Stomach smooth muscle (tissue), 2 donors: ENCODE measurements at regions not wholly inside any gene's neighbourhood (a gene's known extent, or its start where the extent isn't known, plus 50 kb on each side); places are given as distances from the start of the nearest gene placed in this dataset.

ENCODE experiments used
- H3K27ac ChIP-seq: one replicate; pipeline ENCODE4 v1.7.0; 2013; ENCODE audit warnings: mild to moderate bottlenecking, low read length, inconsistent platforms
- H3K27me3 ChIP-seq, 2 donors: one replicate each; pipeline ENCODE4 v1.7.0; 2013; ENCODE audit warnings: low read length in 2 of 2; ENCODE audit not compliant: insufficient read depth in 2 of 2, control insufficient read depth in 1 of 2
- H3K36me3 ChIP-seq, 2 donors: one replicate each; pipeline ENCODE4 v1.7.0; 2013; ENCODE audit warnings: low read length in 2 of 2; ENCODE audit not compliant: control insufficient read depth in 2 of 2, insufficient read depth in 2 of 2
- H3K4me1 ChIP-seq: one replicate; pipeline ENCODE4 v1.7.0; 2013; ENCODE audit warnings: low read length; ENCODE audit not compliant: control insufficient read depth, insufficient read depth
- H3K4me3 ChIP-seq, 2 donors: one replicate each; pipeline ENCODE4 v1.7.0; 2013; ENCODE audit warnings: low read length in 2 of 2
- H3K9ac ChIP-seq, 2 donors: one replicate each; pipeline ENCODE4 v1.7.0; 2013; ENCODE audit warnings: low read length in 2 of 2, mild to moderate bottlenecking in 1 of 2
- H3K9me3 ChIP-seq, 2 donors: one replicate each; pipeline ENCODE4 v1.7.0; 2013; ENCODE audit warnings: low read length in 2 of 2; ENCODE audit not compliant: control insufficient read depth in 2 of 2
- donor health status: healthy.
- donor health status: Pancreatic carcinoma.

DNA sequence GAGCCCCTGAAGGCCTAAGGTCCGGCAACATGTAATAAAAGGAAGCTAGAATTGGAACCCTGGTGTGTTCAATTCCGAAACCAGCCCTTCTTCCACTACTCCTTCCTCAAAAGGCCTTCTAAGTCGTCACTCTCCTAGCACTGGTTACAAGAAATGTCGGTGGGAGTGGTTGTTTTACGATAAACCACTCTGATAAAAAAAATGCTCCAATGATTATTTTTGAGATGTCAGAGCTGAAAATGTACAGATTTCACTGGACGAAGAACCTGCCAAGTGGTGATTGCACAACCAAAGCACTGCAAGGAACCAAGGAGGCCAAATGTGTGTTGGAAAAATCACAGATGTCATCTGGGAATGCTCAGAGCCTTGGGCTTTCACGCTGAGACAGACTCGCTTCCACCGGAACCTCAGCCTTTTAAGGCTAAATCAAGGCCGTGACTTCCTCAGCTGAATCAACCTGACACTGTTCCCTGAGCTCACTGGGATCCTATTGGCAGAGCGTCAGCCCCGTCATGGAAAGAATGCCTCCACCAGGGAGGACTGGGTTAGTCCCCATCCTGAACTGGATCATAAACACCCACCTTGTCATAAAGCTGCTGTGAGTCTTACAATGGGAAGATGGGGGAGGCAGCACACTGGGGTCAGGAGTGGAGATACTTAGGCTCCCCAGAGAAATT lies 108.1 kb upstream of the THBS1 start:
- no peaks in the 10 kb centered on the region for H3K9me3 ChIP-seq
- no peaks in the 10 kb centered on the region for H3K36me3 ChIP-seq
- peaks cover 26% of the 10 kb centered on the region for H3K4me1 ChIP-seq
- peak overlapping the region; percentile 98 for H3K27ac ChIP-seq
- no peaks in the 10 kb centered on the region for H3K27me3 ChIP-seq
- peak overlapping the region in 1 of 2 donors; percentile 44 for H3K4me3 ChIP-seq
- peak overlapping the region; percentile 71 to 73 for H3K9ac ChIP-seq

DNA sequence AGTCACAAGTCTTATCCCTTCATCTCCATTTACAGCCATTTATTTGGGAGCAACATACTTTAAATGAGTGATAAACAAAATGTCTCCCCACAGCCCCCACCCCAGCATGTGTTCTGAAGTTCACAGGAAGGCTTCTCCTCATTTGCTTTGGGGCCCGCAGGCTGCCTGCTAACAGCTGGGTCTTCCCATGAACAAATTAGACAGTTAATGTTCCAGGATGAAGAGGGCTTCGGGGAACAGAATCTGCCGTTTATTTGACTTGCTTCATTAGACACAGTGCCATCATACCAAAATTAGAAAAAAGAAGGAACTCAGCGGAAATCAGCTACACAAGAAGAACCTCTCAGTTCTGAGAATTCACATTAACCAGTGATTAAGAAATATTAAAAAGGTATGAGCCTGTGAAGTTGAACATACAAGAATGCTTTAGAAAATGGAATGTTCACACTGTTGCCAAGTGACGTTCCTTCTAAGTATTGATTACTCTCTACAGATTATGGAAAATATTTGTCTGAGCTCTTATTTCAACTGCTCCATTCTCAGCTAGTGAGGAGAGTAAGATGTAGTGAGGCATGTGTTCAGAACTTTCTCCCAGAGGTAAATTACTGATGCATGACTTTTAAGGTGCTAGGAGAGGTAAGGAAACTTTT lies 107.5 kb upstream of the THBS1 start:
- H3K4me3 ChIP-seq, result peak overlapping the region; percentile 15 to 44
- H3K4me1 ChIP-seq, result peaks cover 26% of the 10 kb centered on the region
- H3K27ac ChIP-seq, result peak overlapping the region; percentile 98
- H3K36me3 ChIP-seq, result no peaks in the 10 kb centered on the region
- peak overlapping the region; percentile 68 to 71 for H3K9ac ChIP-seq
- H3K9me3 ChIP-seq, result no peaks in the 10 kb centered on the region
- H3K27me3 ChIP-seq, result no peaks in the 10 kb centered on the region

GRCh38 chr15:39474657-39475056 lies 106.2 kb upstream of the THBS1 start:
- no peak overlapping the region for H3K9ac ChIP-seq
- H3K27ac ChIP-seq, result peak overlapping the region; percentile 98
- H3K27me3 ChIP-seq, result no peaks in the 10 kb centered on the region
- peaks cover 24% of the 10 kb centered on the region for H3K4me1 ChIP-seq
- H3K4me3 ChIP-seq, result no peak overlapping the region
- H3K36me3 ChIP-seq, result no peaks in the 10 kb centered on the region
- no peaks in the 10 kb centered on the region for H3K9me3 ChIP-seq

GRCh38 chr15:39478996-39479395 lies 101.9 kb upstream of the THBS1 start:
- Histone ChIP-seq H3K9ac (no peak overlapping the region), H3K27me3 (no peaks in the 10 kb centered on the region), H3K36me3 (no peaks in the 10 kb centered on the region), H3K27ac (no peak overlapping the region), H3K9me3 (no peaks in the 10 kb centered on the region), H3K4me1 (peaks cover 6% of the 10 kb centered on the region), H3K4me3 (no peak overlapping the region)

GRCh38 chr15:39479911-39480310 lies 101.0 kb upstream of the THBS1 start:
- H3K27ac ChIP-seq, result no peak overlapping the region
- H3K27me3 ChIP-seq, result no peaks in the 10 kb centered on the region
- no peaks in the 10 kb centered on the region for H3K4me1 ChIP-seq
- no peak overlapping the region for H3K4me3 ChIP-seq
- H3K9me3 ChIP-seq, result no peaks in the 10 kb centered on the region
- H3K36me3 ChIP-seq, result no peaks in the 10 kb centered on the region
- no peak overlapping the region for H3K9ac ChIP-seq

- Histone ChIP-seq H3K27ac (no peak overlapping the region), H3K9me3 (no peaks in the 10 kb centered on the region), H3K4me1 (peaks cover 13% of the 10 kb centered on the region), H3K4me3 (no peak overlapping the region), H3K36me3 (no peaks in the 10 kb centered on the region), H3K27me3 (no peaks in the 10 kb centered on the region), H3K9ac (no peak overlapping the region)
Measured at GRCh38 chr15:39482459-39482858, 98.4 kb upstream of the THBS1 start.

GRCh38 chr15:39486621-39487457 lies 94.0 kb upstream of the THBS1 start:
- no peak overlapping the region for H3K4me3 ChIP-seq
- H3K9me3 ChIP-seq, result no peaks in the 10 kb centered on the region
- H3K9ac ChIP-seq, result no peak overlapping the region
- H3K27ac ChIP-seq, result peak overlapping the region; percentile 84
- H3K27me3 ChIP-seq, result no peaks in the 10 kb centered on the region
- peaks cover 43% of the 10 kb centered on the region for H3K4me1 ChIP-seq
- H3K36me3 ChIP-seq, result no peaks in the 10 kb centered on the region

- Histone ChIP-seq H3K4me1 (peaks cover 43% of the 10 kb centered on the region), H3K36me3 (no peaks in the 10 kb centered on the region), H3K27ac (peak overlapping the region; percentile 84), H3K9me3 (no peaks in the 10 kb centered on the region), H3K9ac (peak overlapping the region in 1 of 2 donors; percentile 49), H3K4me3 (no peak overlapping the region), H3K27me3 (no peaks in the 10 kb centered on the region)
Measured at GRCh38 chr15:39487458-39487735, 93.5 kb upstream of the THBS1 start.

DNA sequence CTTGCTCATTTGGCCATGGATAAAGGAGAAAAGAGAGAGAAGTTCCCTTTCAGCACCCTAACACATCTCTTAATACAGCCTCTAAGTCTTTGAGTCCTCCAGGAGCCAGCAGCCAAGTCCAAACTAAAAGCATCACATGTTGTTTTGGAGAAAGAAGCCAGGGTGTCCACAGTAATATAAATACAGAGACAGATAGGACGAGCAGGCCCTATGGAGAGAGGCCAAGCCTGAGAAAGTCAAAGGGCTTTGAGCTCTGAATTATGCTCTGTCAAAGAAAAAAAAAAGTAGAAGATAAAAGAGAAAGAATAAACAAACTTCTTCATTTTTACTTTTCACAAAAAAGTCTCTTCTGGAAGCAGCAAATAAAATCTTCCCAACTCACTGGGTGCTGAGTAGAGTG lies 92.4 kb upstream of the THBS1 start:
- Histone ChIP-seq H3K36me3 (no peaks in the 10 kb centered on the region), H3K4me3 (peak overlapping the region in 1 of 2 donors; percentile 24), H3K9me3 (no peaks in the 10 kb centered on the region), H3K4me1 (peaks cover 46% of the 10 kb centered on the region), H3K9ac (peak overlapping the region in 1 of 2 donors; percentile 61), H3K27ac (peak overlapping the region; percentile 84), H3K27me3 (no peaks in the 10 kb centered on the region)

GRCh38 chr15:39488961-39489360 lies 91.9 kb upstream of the THBS1 start:
- H3K27ac ChIP-seq, result peak overlapping the region; percentile 84
- H3K27me3 ChIP-seq, result no peaks in the 10 kb centered on the region
- no peak overlapping the region for H3K4me3 ChIP-seq
- no peaks in the 10 kb centered on the region for H3K9me3 ChIP-seq
- H3K4me1 ChIP-seq, result peaks cover 46% of the 10 kb centered on the region
- no peaks in the 10 kb centered on the region for H3K36me3 ChIP-seq
- H3K9ac ChIP-seq, result peak overlapping the region in 1 of 2 donors; percentile 61
